Transverse colon (tissue), 4 donors: ENCODE measurements at regions not wholly inside any gene's neighbourhood (a gene's known extent, or its start where the extent isn't known, plus 50 kb on each side); places are given as distances from the start of the nearest gene placed in this dataset.

ENCODE experiments used
- DNase-seq: peaks from one replicate; pipeline ENCODE4 v3.0.0-alpha.2; 2019
- H3K27ac ChIP-seq, 4 donors: fragments of 200-600 bp; sonication (generic); 2 replicates each; pipeline ENCODE4 v1.5.1; 2016 to 2018; ENCODE audit warnings: inconsistent platforms in 4 of 4
- H3K27me3 ChIP-seq: fragments of 200-600 bp; sonication (generic); 2 replicates; pipeline ENCODE4 v1.5.1; 2017; ENCODE audit warnings: inconsistent platforms
- H3K36me3 ChIP-seq, 4 donors: fragments of 200-600 bp; sonication (generic); 2 replicates each; pipeline ENCODE4 v1.5.1; 2017 to 2019; ENCODE audit warnings: inconsistent platforms in 4 of 4
- H3K4me1 ChIP-seq, 4 donors: fragments of 200-600 bp; sonication (generic); 2 replicates each; pipeline ENCODE4 v1.5.1; 2017 to 2020; ENCODE audit warnings: inconsistent platforms in 4 of 4
- H3K4me3 ChIP-seq, 4 donors: fragments of 200-600 bp; sonication (generic); 1 replicate in 1 of 4; 2 replicates in 3 of 4; pipeline versions ENCODE4 v1.5.1 to v1.6.1; 2017 to 2019; ENCODE audit warnings: inconsistent platforms in 4 of 4
- H3K9me3 ChIP-seq, 2 donors: fragments of 200-600 bp; sonication (generic); 2 replicates each; pipeline ENCODE4 v1.5.1; 2017 to 2019; ENCODE audit warnings: inconsistent platforms in 2 of 2
- CTCF ChIP-seq, 5 experiments: fragments of 200-600 bp in 3 of 5; fragments of 450-650 bp in 2 of 5; sonication (generic) in 3 of 5; IDR thresholded peaks; 1 replicate in 2 of 5; 2 replicates in 3 of 5; pipeline ENCODE4 v1.5.1; 2016 to 2017; ENCODE audit warnings: antibody characterized with exemption in 5 of 5, inconsistent platforms in 3 of 5, mild to moderate bottlenecking in 2 of 5, moderate library complexity in 1 of 5
- EP300 ChIP-seq: sonication (generic); formaldehyde crosslinking; IDR thresholded peaks from one replicate; pipeline ENCODE4 v1.6.1; 2017; ENCODE audit warnings: antibody characterized with exemption, low read depth
- POLR2A ChIP-seq: fragments of 450-650 bp; IDR thresholded peaks from one replicate; pipeline ENCODE4 v1.6.1; 2016; ENCODE audit warnings: antibody characterized with exemption, mild to moderate bottlenecking, moderate library complexity
- POLR2AphosphoS5 ChIP-seq, 3 donors: sonication (generic); formaldehyde crosslinking; IDR thresholded peaks; one replicate each; pipeline ENCODE4 v1.6.1; 2016; ENCODE audit warnings: antibody characterized with exemption in 3 of 3
- WGBS, 2 donors: methylation state at CpG; one replicate each; pipeline ENCODE4 v1.1.5; 2018; ENCODE audit warnings: low coverage in 1 of 2; 5-methylcytosine and 5-hydroxymethylcytosine counted together
- in situ Hi-C, 4 donors: fragments of 200-750 bp; cut with MboI; loops; one replicate each; pipeline versions ENCODE4 v1.15.0 to v1.15.1; 2017; ENCODE audit warnings: low sequenced_read_pairs in 3 of 4, low pct_ligation_motif_present in 1 of 4, low pct_unique_long_range_greater_than_20kb in 1 of 4
- intact Hi-C: fragments of 100-400 bp; cut with DNase I; formaldehyde crosslinking; loops from one replicate; pipeline ENCODE4 v1.15.1; 2023; ENCODE audit warnings: low total_unique reads

- Histone ChIP-seq H3K36me3 (no peaks in the 10 kb centered on the region), H3K27me3 (no peaks in the 10 kb centered on the region), H3K27ac (no peak overlapping the region), H3K9me3 (no peaks in the 10 kb centered on the region), H3K4me3 (no peak overlapping the region), H3K4me1 (no peaks in the 10 kb centered on the region)
- DNase-seq = no peak
- intact Hi-C loops = no loop called here
- in situ Hi-C loops = no loop called here
- TF ChIP-seq POLR2A = no peak
- no peak for TF ChIP-seq EP300
- TF ChIP-seq CTCF (IDR thresholded peaks at IDR 0.05) = no peak
- TF ChIP-seq POLR2AphosphoS5 (IDR thresholded peaks at IDR 0.05) = no peak
- 69 to 83% methylated on average over 2 of the region's 2 CpGs for WGBS, 2 donors
These were observed 176.6 kb downstream of the ZDHHC21 start for GRCh38 chr9:14516656-14517055.

DNA sequence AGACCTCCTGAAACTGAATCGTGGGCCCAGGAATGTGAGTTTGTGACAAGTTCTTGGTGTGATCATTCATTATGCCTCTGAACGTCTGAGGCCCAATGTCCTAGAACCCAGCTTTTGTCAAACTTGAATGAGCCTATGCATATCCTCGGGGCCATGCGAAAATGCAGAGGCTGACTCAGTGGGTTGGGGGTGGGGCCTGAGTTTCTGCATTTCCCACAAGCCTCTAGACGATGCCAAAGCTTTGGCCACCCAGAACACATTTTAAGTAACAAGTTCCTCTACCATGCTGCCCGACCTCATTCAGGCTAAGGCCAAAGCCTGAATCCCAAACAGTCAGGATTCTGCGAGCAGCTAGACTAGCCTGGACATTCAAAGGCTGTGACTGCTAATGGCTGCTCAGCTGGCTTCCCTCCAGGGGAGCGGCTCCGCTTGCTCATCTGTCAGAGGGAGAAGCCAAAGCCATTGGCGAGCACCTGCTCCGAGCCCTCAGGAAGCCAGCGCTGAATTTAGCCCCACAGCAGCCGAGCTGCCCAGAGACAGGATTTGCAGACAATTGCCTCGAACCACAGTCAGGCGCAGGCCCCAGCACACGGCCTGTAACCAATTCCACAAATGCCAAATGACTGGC is 177.5 kb downstream of the ZDHHC21 start:
- no peak for DNase-seq
- H3K4me1 ChIP-seq = no peaks in the 10 kb centered on the region
- H3K9me3 ChIP-seq = no peaks in the 10 kb centered on the region
- no peak for TF ChIP-seq CTCF (IDR thresholded peaks at IDR 0.05)
- TF ChIP-seq EP300 = no peak
- TF ChIP-seq POLR2A = no peak
- no peak for TF ChIP-seq POLR2AphosphoS5 (IDR thresholded peaks at IDR 0.05)
- intact Hi-C loops = no loop called here
- no peak overlapping the region for H3K27ac ChIP-seq
- 87% methylated on average over 16 of the region's 16 CpGs; no CpG with 5 or more reads in 1 of the 2 donors for WGBS, 2 donors
- no peaks in the 10 kb centered on the region for H3K27me3 ChIP-seq
- in situ Hi-C loops = no loop called here
- no peaks in the 10 kb centered on the region for H3K36me3 ChIP-seq
- no peak overlapping the region for H3K4me3 ChIP-seq

DNA sequence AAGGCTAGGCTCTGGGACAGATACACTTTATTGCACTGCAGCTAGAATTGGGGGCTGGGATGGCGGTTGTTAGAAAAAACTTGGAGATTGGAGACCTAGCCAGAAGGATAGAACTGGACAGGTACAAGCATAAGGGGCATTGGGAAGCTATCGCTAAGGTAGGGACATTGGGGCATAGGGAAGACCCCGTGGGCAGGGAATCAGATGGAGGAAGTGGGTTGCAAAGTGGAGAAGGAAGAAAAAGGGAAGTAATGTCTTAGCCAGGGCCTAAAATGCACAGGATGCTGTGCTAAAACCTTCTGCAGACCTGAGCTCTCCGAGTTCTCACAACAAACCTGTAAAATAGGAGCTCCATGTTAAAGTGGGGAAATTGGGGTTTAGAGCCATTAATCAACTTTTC is 178.2 kb downstream of the ZDHHC21 start:
- Histone ChIP-seq H3K4me3 (no peak overlapping the region), H3K36me3 (no peaks in the 10 kb centered on the region), H3K27me3 (no peaks in the 10 kb centered on the region), H3K4me1 (no peaks in the 10 kb centered on the region), H3K9me3 (no peaks in the 10 kb centered on the region), H3K27ac (no peak overlapping the region)
- intact Hi-C loops (no loop called here), in situ Hi-C loops (no loop called here)
- WGBS, 2 donors = 64 to 75% methylated on average over 4 of the region's 4 CpGs
- TF ChIP-seq POLR2A = no peak
- no peak for TF ChIP-seq CTCF (IDR thresholded peaks at IDR 0.05)
- TF ChIP-seq EP300 = no peak
- no peak for TF ChIP-seq POLR2AphosphoS5 (IDR thresholded peaks at IDR 0.05)
- no peak for DNase-seq

GRCh38 chr9:14512942-14513341 is 180.3 kb downstream of the ZDHHC21 start:
- Histone ChIP-seq H3K36me3 (no peaks in the 10 kb centered on the region), H3K4me1 (no peaks in the 10 kb centered on the region), H3K27me3 (no peaks in the 10 kb centered on the region), H3K27ac (no peak overlapping the region), H3K9me3 (no peaks in the 10 kb centered on the region), H3K4me3 (no peak overlapping the region)
- TF ChIP-seq CTCF (IDR thresholded peaks at IDR 0.05) = no peak
- TF ChIP-seq EP300 = no peak
- no peak for TF ChIP-seq POLR2AphosphoS5 (IDR thresholded peaks at IDR 0.05)
- no peak for TF ChIP-seq POLR2A
- no peak for DNase-seq
- in situ Hi-C loops = no loop called here
- 93 to 100% methylated on average over 1 of the region's 1 CpG for WGBS, 2 donors
- intact Hi-C loops = no loop called here
